ENCODE measurements at regions not wholly inside any gene's neighbourhood (a gene's known extent, or its start where the extent isn't known, plus 50 kb on each side); places are given as distances from the start of the nearest gene placed in this dataset.

DNA sequence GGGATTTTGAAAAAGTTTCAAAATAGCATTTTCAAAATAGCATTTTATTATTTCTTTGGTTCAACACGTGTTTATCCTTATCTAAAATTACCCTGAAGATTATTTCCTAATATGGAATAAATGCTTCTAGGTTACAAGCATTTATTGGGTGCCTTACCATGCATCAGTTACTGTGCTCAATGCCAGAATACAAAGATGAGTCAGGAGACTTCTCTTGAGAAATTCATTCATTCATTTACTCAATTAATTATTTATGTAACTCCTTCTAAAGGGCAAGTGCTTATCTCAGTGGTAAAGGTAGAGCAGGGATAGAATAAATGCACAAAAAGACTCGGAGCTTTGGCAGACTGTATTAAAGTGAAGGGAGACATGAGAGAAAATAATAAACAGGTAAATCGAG is 150.1 kb upstream of the PDE7B start (continued):
- TF ChIP-seq, protein P1, sequence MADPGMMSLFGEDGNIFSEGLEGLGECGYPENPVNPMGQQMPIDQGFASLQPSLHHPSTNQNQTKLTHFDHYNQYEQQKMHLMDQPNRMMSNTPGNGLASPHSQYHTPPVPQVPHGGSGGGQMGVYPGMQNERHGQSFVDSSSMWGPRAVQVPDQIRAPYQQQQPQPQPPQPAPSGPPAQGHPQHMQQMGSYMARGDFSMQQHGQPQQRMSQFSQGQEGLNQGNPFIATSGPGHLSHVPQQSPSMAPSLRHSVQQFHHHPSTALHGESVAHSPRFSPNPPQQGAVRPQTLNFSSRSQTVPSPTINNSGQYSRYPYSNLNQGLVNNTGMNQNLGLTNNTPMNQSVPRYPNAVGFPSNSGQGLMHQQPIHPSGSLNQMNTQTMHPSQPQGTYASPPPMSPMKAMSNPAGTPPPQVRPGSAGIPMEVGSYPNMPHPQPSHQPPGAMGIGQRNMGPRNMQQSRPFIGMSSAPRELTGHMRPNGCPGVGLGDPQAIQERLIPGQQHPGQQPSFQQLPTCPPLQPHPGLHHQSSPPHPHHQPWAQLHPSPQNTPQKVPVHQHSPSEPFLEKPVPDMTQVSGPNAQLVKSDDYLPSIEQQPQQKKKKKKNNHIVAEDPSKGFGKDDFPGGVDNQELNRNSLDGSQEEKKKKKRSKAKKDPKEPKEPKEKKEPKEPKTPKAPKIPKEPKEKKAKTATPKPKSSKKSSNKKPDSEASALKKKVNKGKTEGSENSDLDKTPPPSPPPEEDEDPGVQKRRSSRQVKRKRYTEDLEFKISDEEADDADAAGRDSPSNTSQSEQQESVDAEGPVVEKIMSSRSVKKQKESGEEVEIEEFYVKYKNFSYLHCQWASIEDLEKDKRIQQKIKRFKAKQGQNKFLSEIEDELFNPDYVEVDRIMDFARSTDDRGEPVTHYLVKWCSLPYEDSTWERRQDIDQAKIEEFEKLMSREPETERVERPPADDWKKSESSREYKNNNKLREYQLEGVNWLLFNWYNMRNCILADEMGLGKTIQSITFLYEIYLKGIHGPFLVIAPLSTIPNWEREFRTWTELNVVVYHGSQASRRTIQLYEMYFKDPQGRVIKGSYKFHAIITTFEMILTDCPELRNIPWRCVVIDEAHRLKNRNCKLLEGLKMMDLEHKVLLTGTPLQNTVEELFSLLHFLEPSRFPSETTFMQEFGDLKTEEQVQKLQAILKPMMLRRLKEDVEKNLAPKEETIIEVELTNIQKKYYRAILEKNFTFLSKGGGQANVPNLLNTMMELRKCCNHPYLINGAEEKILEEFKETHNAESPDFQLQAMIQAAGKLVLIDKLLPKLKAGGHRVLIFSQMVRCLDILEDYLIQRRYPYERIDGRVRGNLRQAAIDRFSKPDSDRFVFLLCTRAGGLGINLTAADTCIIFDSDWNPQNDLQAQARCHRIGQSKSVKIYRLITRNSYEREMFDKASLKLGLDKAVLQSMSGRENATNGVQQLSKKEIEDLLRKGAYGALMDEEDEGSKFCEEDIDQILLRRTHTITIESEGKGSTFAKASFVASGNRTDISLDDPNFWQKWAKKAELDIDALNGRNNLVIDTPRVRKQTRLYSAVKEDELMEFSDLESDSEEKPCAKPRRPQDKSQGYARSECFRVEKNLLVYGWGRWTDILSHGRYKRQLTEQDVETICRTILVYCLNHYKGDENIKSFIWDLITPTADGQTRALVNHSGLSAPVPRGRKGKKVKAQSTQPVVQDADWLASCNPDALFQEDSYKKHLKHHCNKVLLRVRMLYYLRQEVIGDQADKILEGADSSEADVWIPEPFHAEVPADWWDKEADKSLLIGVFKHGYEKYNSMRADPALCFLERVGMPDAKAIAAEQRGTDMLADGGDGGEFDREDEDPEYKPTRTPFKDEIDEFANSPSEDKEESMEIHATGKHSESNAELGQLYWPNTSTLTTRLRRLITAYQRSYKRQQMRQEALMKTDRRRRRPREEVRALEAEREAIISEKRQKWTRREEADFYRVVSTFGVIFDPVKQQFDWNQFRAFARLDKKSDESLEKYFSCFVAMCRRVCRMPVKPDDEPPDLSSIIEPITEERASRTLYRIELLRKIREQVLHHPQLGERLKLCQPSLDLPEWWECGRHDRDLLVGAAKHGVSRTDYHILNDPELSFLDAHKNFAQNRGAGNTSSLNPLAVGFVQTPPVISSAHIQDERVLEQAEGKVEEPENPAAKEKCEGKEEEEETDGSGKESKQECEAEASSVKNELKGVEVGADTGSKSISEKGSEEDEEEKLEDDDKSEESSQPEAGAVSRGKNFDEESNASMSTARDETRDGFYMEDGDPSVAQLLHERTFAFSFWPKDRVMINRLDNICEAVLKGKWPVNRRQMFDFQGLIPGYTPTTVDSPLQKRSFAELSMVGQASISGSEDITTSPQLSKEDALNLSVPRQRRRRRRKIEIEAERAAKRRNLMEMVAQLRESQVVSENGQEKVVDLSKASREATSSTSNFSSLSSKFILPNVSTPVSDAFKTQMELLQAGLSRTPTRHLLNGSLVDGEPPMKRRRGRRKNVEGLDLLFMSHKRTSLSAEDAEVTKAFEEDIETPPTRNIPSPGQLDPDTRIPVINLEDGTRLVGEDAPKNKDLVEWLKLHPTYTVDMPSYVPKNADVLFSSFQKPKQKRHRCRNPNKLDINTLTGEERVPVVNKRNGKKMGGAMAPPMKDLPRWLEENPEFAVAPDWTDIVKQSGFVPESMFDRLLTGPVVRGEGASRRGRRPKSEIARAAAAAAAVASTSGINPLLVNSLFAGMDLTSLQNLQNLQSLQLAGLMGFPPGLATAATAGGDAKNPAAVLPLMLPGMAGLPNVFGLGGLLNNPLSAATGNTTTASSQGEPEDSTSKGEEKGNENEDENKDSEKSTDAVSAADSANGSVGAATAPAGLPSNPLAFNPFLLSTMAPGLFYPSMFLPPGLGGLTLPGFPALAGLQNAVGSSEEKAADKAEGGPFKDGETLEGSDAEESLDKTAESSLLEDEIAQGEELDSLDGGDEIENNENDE (IDR thresholded peaks at IDR 0.05; ENCODE audit: insufficient replicate concordance, low read length) = no peak
- TF ChIP-seq MAFK (IDR thresholded peaks at IDR 0.05; ENCODE audit: low read depth, low read length) = no peak
- TF ChIP-seq NANOG (IDR thresholded peaks at IDR 0.05; ENCODE audit: insufficient read depth, low read depth, low read length, poor library complexity, severe bottlenecking) = no peak
- TF ChIP-seq ZNF274 (IDR thresholded peaks at IDR 0.05; ENCODE audit: borderline replicate concordance, extremely low read depth, low read length) = no peak
- TF ChIP-seq RNF2 (IDR thresholded peaks at IDR 0.05; ENCODE audit: borderline replicate concordance, low read depth, low read length, missing control alignments, poor library complexity, severe bottlenecking) = no peak
- no peak for TF ChIP-seq TCF12 (IDR thresholded peaks at IDR 0.05; ENCODE audit: low read depth, low read length)
- no peak for TF ChIP-seq JUND (IDR thresholded peaks at IDR 0.05; ENCODE audit: low read length)
